Coronary artery (tissue), 2 donors: ENCODE measurements at regions not wholly inside any gene's neighbourhood (a gene's known extent, or its start where the extent isn't known, plus 50 kb on each side); places are given as distances from the start of the nearest gene placed in this dataset.

Experiments
- DNase-seq: peaks from one replicate; pipeline ENCODE4 v3.0.0-alpha.2; 2017; ENCODE audit warnings: low spot score
- H3K27ac ChIP-seq, 2 donors: fragments of 200-600 bp; sonication (generic); one replicate each; pipeline ENCODE4 v1.5.1; 2016 to 2019
- H3K4me3 ChIP-seq: fragments of 200-600 bp; sonication (generic); 2 replicates; pipeline ENCODE4 v1.5.1; 2016; ENCODE audit warnings: mild to moderate bottlenecking, moderate library complexity
- TF ChIP-seq, protein P1 (sequence below): fragments of 200-600 bp; sonication (generic); IDR thresholded peaks from one replicate; pipeline ENCODE4 v1.5.1; 2019; ENCODE audit warnings: antibody characterized with exemption

- TF ChIP-seq, protein P1, sequence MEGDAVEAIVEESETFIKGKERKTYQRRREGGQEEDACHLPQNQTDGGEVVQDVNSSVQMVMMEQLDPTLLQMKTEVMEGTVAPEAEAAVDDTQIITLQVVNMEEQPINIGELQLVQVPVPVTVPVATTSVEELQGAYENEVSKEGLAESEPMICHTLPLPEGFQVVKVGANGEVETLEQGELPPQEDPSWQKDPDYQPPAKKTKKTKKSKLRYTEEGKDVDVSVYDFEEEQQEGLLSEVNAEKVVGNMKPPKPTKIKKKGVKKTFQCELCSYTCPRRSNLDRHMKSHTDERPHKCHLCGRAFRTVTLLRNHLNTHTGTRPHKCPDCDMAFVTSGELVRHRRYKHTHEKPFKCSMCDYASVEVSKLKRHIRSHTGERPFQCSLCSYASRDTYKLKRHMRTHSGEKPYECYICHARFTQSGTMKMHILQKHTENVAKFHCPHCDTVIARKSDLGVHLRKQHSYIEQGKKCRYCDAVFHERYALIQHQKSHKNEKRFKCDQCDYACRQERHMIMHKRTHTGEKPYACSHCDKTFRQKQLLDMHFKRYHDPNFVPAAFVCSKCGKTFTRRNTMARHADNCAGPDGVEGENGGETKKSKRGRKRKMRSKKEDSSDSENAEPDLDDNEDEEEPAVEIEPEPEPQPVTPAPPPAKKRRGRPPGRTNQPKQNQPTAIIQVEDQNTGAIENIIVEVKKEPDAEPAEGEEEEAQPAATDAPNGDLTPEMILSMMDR, result no peak
- no peak for DNase-seq
- Histone ChIP-seq H3K4me3 (no peak overlapping the region), H3K27ac (no peak overlapping the region)
Observed at GRCh38 chr10:91690996-91691676, 58.3 kb upstream of the PPP1R3C start.

- no peak for DNase-seq
- TF ChIP-seq, protein P1, result no peak
- H3K4me3 ChIP-seq, result no peak overlapping the region
- peak overlapping the region; percentile 24 to 69 for H3K27ac ChIP-seq
Observed at GRCh38 chr10:91690412-91690811, 57.5 kb upstream of the PPP1R3C start.

DNA sequence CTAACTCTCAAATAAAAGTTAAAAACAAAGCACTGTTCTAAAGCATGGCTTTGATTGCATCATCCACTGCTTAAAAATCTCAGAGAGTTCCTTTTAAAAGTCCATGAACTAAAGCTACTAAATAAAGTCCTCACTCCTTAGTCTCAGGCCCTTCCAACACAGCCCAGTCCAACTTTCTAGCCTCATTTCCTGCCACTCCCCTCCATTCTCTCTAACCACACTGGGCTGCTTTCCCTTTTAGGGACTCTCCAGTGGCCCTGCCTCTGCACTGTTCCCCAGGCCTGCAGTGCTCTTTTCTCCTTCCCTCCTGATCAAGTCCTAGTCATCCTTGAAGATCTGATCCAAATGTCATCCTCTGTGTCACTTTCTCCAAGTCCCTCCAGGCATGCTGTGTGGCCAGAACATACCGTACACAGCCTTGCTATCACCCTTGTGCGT, 56.9 kb upstream of the PPP1R3C start:
- Histone ChIP-seq H3K27ac (peak overlapping the region; percentile 24 to 69), H3K4me3 (no peak overlapping the region)
- TF ChIP-seq, protein P1, result no peak
- DNase-seq, result no peak

DNA sequence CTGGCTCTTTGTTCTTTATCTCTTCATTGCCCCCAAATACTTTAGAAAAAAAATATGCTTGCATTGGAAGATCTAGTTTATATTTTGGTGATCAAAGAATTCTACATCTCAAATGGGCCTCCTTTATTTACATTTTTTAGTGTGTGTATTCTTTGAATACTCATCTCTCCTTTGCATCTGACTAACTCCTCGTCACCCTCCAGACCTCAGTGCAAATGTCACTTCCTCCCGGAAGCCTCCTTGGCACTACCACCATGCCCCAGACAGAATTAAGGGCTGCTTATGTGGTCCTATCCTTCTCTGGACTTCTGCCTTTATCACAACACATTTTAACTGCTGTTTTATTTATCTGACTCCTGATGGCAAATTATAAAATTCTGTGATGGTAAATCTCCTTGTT, 52.0 kb upstream of the PPP1R3C start:
- H3K4me3 ChIP-seq, result no peak overlapping the region
- DNase-seq, result no peak
- TF ChIP-seq, protein P1, result no peak
- no peak overlapping the region for H3K27ac ChIP-seq

DNA sequence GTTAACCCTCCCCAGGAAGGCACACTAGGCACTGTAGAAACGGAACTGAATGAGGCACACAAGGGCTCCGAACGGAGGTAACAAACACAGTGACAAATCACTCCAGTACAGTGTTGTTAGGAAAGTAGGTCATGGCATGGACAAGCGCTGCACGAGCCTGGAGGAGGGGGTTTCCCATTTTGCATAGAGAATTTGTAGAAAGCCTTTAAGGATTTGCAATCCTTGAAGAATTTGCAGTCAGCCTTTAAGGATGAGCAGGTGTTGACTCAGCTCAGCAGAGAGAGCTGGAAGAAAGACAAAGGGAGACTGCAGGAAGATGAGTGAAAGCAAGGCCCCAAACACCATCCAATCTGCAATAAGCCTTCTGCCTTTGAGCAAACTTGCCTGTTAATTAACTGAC, 51.1 kb upstream of the PPP1R3C start:
- no peak overlapping the region for H3K27ac ChIP-seq
- DNase-seq, result no peak
- H3K4me3 ChIP-seq, result no peak overlapping the region
- TF ChIP-seq, protein P1, result no peak

GRCh38 chr10:91682912-91683311, 50.0 kb upstream of the PPP1R3C start:
- TF ChIP-seq, protein P1, result no peak
- no peak for DNase-seq
- Histone ChIP-seq H3K27ac (no peak overlapping the region), H3K4me3 (no peak overlapping the region)
